ENCODE measurements at regions not wholly inside any gene's neighbourhood (a gene's known extent, or its start where the extent isn't known, plus 50 kb on each side); places are given as distances from the start of the nearest gene placed in this dataset.

- no peak for DNase-seq
Observed at GRCh38 chr6:40792183-40792582, 205.0 kb upstream of the LRFN2 start.

GRCh38 chr6:40791004-40791403 is 203.8 kb upstream of the LRFN2 start:
- DNase-seq, result no peak

- DNase-seq, result peak; percentile 33
Observed at GRCh38 chr6:40788661-40789655, 201.8 kb upstream of the LRFN2 start.

GRCh38 chr6:40782355-40782754 is 195.2 kb upstream of the LRFN2 start:
- no peak for DNase-seq

GRCh38 chr6:40780637-40781036 is 193.5 kb upstream of the LRFN2 start:
- no peak for DNase-seq

GRCh38 chr6:40779409-40779808 is 192.2 kb upstream of the LRFN2 start:
- DNase-seq, result no peak

GRCh38 chr6:40778918-40779317 is 191.8 kb upstream of the LRFN2 start:
- no peak for DNase-seq

GRCh38 chr6:40778196-40778595 is 191.0 kb upstream of the LRFN2 start:
- no peak for DNase-seq

GRCh38 chr6:40774932-40775331 is 187.8 kb upstream of the LRFN2 start:
- no peak for DNase-seq

- DNase-seq, result no peak
Observed at GRCh38 chr6:40770794-40771193, 183.6 kb upstream of the LRFN2 start.

- no peak for DNase-seq
Observed at GRCh38 chr6:40764726-40765125, 177.6 kb upstream of the LRFN2 start.

- DNase-seq, result no peak
Observed at GRCh38 chr6:40762981-40763380, 175.8 kb upstream of the LRFN2 start.

GRCh38 chr6:40760887-40761286 is 173.7 kb upstream of the LRFN2 start:
- DNase-seq, result no peak

GRCh38 chr6:40759838-40760237 is 172.7 kb upstream of the LRFN2 start:
- no peak for DNase-seq

- DNase-seq, result no peak
Observed at GRCh38 chr6:40759264-40759663, 172.1 kb upstream of the LRFN2 start.

- DNase-seq, result no peak
Observed at GRCh38 chr6:40755749-40756452, 168.7 kb upstream of the LRFN2 start.

- no peak for DNase-seq
Observed at GRCh38 chr6:40755046-40755681, 168.0 kb upstream of the LRFN2 start.

- DNase-seq, result no peak
Observed at GRCh38 chr6:40754461-40755045, 167.4 kb upstream of the LRFN2 start.

GRCh38 chr6:40753675-40754448 is 166.7 kb upstream of the LRFN2 start:
- DNase-seq, result no peak

- DNase-seq, result no peak
Observed at GRCh38 chr6:40753048-40753447, 165.9 kb upstream of the LRFN2 start.

- DNase-seq, result no peak
Observed at GRCh38 chr6:40744835-40745234, 157.7 kb upstream of the LRFN2 start.

- no peak for DNase-seq
Observed at GRCh38 chr6:40743690-40744446, 156.7 kb upstream of the LRFN2 start.

Measured in CD4-positive, alpha-beta T cell treated with Interleukin-15 for 1 hour (primary cell).